ENCODE measurements at regions not wholly inside any gene's neighbourhood (a gene's known extent, or its start where the extent isn't known, plus 50 kb on each side); places are given as distances from the start of the nearest gene placed in this dataset.
A peak's percentile ranks its signal among the peaks of the same experiment; 100 is the strongest.
"Not testable (repeated sequence)": the region's sequence is repeated elsewhere in the genome, so short reads cannot be mapped to it uniquely, and the experiment has no call there.

- no peak for DNase-seq (ENCODE audit: unreplicated experiment)
- intact Hi-C loops (cut with micrococcal nuclease): no loop called here
- peaks cover 6% of the 10 kb centered on the region for H3K4me1 Mint-ChIP-seq (ENCODE audit: insufficient read depth, unreplicated experiment)
- H3K4me3 Mint-ChIP-seq (ENCODE audit: unreplicated experiment): no peak overlapping the region
- TF ChIP-seq CTCF (IDR thresholded peaks at IDR 0.05; ENCODE audit: unreplicated experiment): no peak
- H3K27ac Mint-ChIP-seq (ENCODE audit: low read depth, unreplicated experiment): no peak overlapping the region
- H3K27me3 Mint-ChIP-seq (ENCODE audit: insufficient read depth, unreplicated experiment): peaks cover 10% of the 10 kb centered on the region
- BruUV-seq (replicated peaks): no TSS peak
- ChIA-PET POLR2A (no interaction called here), CTCF (interaction anchor here (1.1 to 1.6 kb wide), 3 partner anchors 10 to 91 kb away, joined by 3 to 4 read pairs (median 3); no protein-coding TSS in a partner anchor)
- no peaks in the 10 kb centered on the region for H3K36me3 Mint-ChIP-seq (ENCODE audit: insufficient read depth, unreplicated experiment)
- peaks cover 16% of the 10 kb centered on the region for H3K9me3 Mint-ChIP-seq (ENCODE audit: unreplicated experiment)
Measured at GRCh38 chr1:175265091-175265490, 72.5 kb upstream of the KIAA0040 start.

- peaks cover 17% of the 10 kb centered on the region for H3K27me3 Mint-ChIP-seq (ENCODE audit: insufficient read depth, unreplicated experiment)
- intact Hi-C loops (cut with micrococcal nuclease): no loop called here
- H3K36me3 Mint-ChIP-seq (ENCODE audit: insufficient read depth, unreplicated experiment): no peaks in the 10 kb centered on the region
- TF ChIP-seq CTCF (IDR thresholded peaks at IDR 0.05; ENCODE audit: unreplicated experiment): no peak
- POLR2A ChIA-PET: interaction anchor here (0.7 kb wide), 1 partner anchor 138 kb away, joined by 3 read pairs; no protein-coding TSS in a partner anchor
- CTCF ChIA-PET: interaction anchor here (0.7 to 1.3 kb wide), 3 partner anchors 11 to 97 kb away, joined by 3 to 6 read pairs (median 4); no protein-coding TSS in a partner anchor
- no peak overlapping the region for H3K4me3 Mint-ChIP-seq (ENCODE audit: unreplicated experiment)
- H3K9me3 Mint-ChIP-seq (ENCODE audit: unreplicated experiment): peaks cover 23% of the 10 kb centered on the region
- H3K27ac Mint-ChIP-seq (ENCODE audit: low read depth, unreplicated experiment): no peak overlapping the region
- DNase-seq (ENCODE audit: unreplicated experiment): peak; percentile 31
- BruUV-seq (replicated peaks): no TSS peak
- H3K4me1 Mint-ChIP-seq (ENCODE audit: insufficient read depth, unreplicated experiment): peaks cover 6% of the 10 kb centered on the region
Measured at GRCh38 chr1:175262621-175263020, 70.0 kb upstream of the KIAA0040 start.

- DNase-seq (ENCODE audit: unreplicated experiment); H3K27ac Mint-ChIP-seq (ENCODE audit: low read depth, unreplicated experiment); CTCF ChIA-PET; BruUV-seq (replicated peaks); H3K4me3 Mint-ChIP-seq (ENCODE audit: unreplicated experiment); H3K36me3 Mint-ChIP-seq (ENCODE audit: insufficient read depth, unreplicated experiment); intact Hi-C loops (cut with micrococcal nuclease); H3K4me1 Mint-ChIP-seq (ENCODE audit: insufficient read depth, unreplicated experiment): not testable (repeated sequence)
- H3K27me3 Mint-ChIP-seq (ENCODE audit: insufficient read depth, unreplicated experiment): peaks cover 16% of the 10 kb centered on the region
- peaks cover 15% of the 10 kb centered on the region for H3K9me3 Mint-ChIP-seq (ENCODE audit: unreplicated experiment)
- POLR2A ChIA-PET: interaction anchor here (0.7 kb wide), 1 partner anchor 11 kb away, joined by 3 read pairs; no protein-coding TSS in a partner anchor
Measured at GRCh38 chr1:175256246-175256645, 63.7 kb upstream of the KIAA0040 start.

- no peak for DNase-seq (ENCODE audit: unreplicated experiment)
- BruUV-seq (replicated peaks): no TSS peak
- ChIA-PET POLR2A (no interaction called here), CTCF (interaction anchor here (1.0 to 3.8 kb wide), 6 partner anchors 11 to 108 kb away, joined by 3 to 12 read pairs (median 4); no protein-coding TSS in a partner anchor)
- no peak overlapping the region for H3K4me3 Mint-ChIP-seq (ENCODE audit: unreplicated experiment)
- peaks cover 7% of the 10 kb centered on the region for H3K9me3 Mint-ChIP-seq (ENCODE audit: unreplicated experiment)
- no peaks in the 10 kb centered on the region for H3K36me3 Mint-ChIP-seq (ENCODE audit: insufficient read depth, unreplicated experiment)
- H3K27me3 Mint-ChIP-seq (ENCODE audit: insufficient read depth, unreplicated experiment): peaks cover 6% of the 10 kb centered on the region
- H3K27ac Mint-ChIP-seq (ENCODE audit: low read depth, unreplicated experiment): no peak overlapping the region
- H3K4me1 Mint-ChIP-seq (ENCODE audit: insufficient read depth, unreplicated experiment): no peaks in the 10 kb centered on the region
- TF ChIP-seq CTCF (IDR thresholded peaks at IDR 0.05; ENCODE audit: unreplicated experiment): no peak
- intact Hi-C loops (cut with micrococcal nuclease): no loop called here
Measured at GRCh38 chr1:175254190-175254589, 61.6 kb upstream of the KIAA0040 start.

GRCh38 chr1:175252561-175252960 is 60.0 kb upstream of the KIAA0040 start:
- intact Hi-C loops (cut with micrococcal nuclease): no loop called here
- H3K27ac Mint-ChIP-seq (ENCODE audit: low read depth, unreplicated experiment): no peak overlapping the region
- ChIA-PET POLR2A (no interaction called here), CTCF (interaction anchor here (2.7 to 3.8 kb wide), 2 partner anchors 66 to 101 kb away, joined by 11 to 12 read pairs; no protein-coding TSS in a partner anchor)
- TF ChIP-seq CTCF (IDR thresholded peaks at IDR 0.05; ENCODE audit: unreplicated experiment): no peak
- H3K4me1 Mint-ChIP-seq (ENCODE audit: insufficient read depth, unreplicated experiment): no peaks in the 10 kb centered on the region
- DNase-seq (ENCODE audit: unreplicated experiment): no peak
- H3K27me3 Mint-ChIP-seq (ENCODE audit: insufficient read depth, unreplicated experiment): no peaks in the 10 kb centered on the region
- no peaks in the 10 kb centered on the region for H3K9me3 Mint-ChIP-seq (ENCODE audit: unreplicated experiment)
- BruUV-seq (replicated peaks): no TSS peak
- no peaks in the 10 kb centered on the region for H3K36me3 Mint-ChIP-seq (ENCODE audit: insufficient read depth, unreplicated experiment)
- H3K4me3 Mint-ChIP-seq (ENCODE audit: unreplicated experiment): no peak overlapping the region

All from MCF 10A (cell line).